ENCODE measurements at regions not wholly inside any gene's neighbourhood (a gene's known extent, or its start where the extent isn't known, plus 50 kb on each side); places are given as distances from the start of the nearest gene placed in this dataset.
"Not testable (repeated sequence)": the region's sequence is repeated elsewhere in the genome, so short reads cannot be mapped to it uniquely, and the experiment has no call there.

GRCh38 chr14:58747181-58747580 lies 109.4 kb downstream of the DACT1 start:
- CTCF ChIA-PET, result no interaction called here
- no peak for TF ChIP-seq CTCF (IDR thresholded peaks at IDR 0.05; ENCODE audit: control extremely low read depth, extremely low read depth, low read depth, missing control alignments)
- no peak for DNase-seq (ENCODE audit: extremely low spot score)
- POLR2A ChIA-PET, result no interaction called here

GRCh38 chr14:58748251-58748650 lies 110.5 kb downstream of the DACT1 start:
- DNase-seq (ENCODE audit: extremely low spot score); POLR2A ChIA-PET; CTCF ChIA-PET: not testable (repeated sequence)

- POLR2A ChIA-PET, result no interaction called here
- CTCF ChIA-PET, result interaction anchor here (1.4 kb wide), 1 partner anchor 248 kb away, joined by 3 read pairs; no protein-coding TSS in a partner anchor
- peak; percentile 65 for DNase-seq (ENCODE audit: extremely low spot score)
- no peak for TF ChIP-seq CTCF (IDR thresholded peaks at IDR 0.05; ENCODE audit: control extremely low read depth, extremely low read depth, low read depth, missing control alignments)
Observed at GRCh38 chr14:58749066-58749669, 111.4 kb downstream of the DACT1 start.

- ChIA-PET POLR2A (no interaction called here), CTCF (interaction anchor here (1.0 to 1.4 kb wide), 5 partner anchors 9 to 250 kb away, joined by 3 to 4 read pairs (median 3); no protein-coding TSS in a partner anchor)
- DNase-seq (ENCODE audit: extremely low spot score), result no peak
- no peak for TF ChIP-seq CTCF (IDR thresholded peaks at IDR 0.05; ENCODE audit: control extremely low read depth, extremely low read depth, low read depth, missing control alignments)
Observed at GRCh38 chr14:58750321-58751269, 112.8 kb downstream of the DACT1 start.

- no peak for DNase-seq (ENCODE audit: extremely low spot score)
- TF ChIP-seq CTCF (IDR thresholded peaks at IDR 0.05; ENCODE audit: control extremely low read depth, extremely low read depth, low read depth, missing control alignments), result no peak
- CTCF ChIA-PET, result interaction anchor here (1.0 to 1.6 kb wide), 6 partner anchors 10 to 46 kb away, joined by 3 to 4 read pairs (median 3); no protein-coding TSS in a partner anchor
- POLR2A ChIA-PET, result no interaction called here
Observed at GRCh38 chr14:58751788-58752187, 114.0 kb downstream of the DACT1 start.

- POLR2A ChIA-PET, result no interaction called here
- TF ChIP-seq CTCF (IDR thresholded peaks at IDR 0.05; ENCODE audit: control extremely low read depth, extremely low read depth, low read depth, missing control alignments), result no peak
- CTCF ChIA-PET, result interaction anchor here (1.0 to 1.6 kb wide), 3 partner anchors 21 to 46 kb away, joined by 3 to 4 read pairs (median 3); no protein-coding TSS in a partner anchor
- DNase-seq (ENCODE audit: extremely low spot score), result no peak
Observed at GRCh38 chr14:58752289-58752688, 114.5 kb downstream of the DACT1 start.
